HS-5 (cell line): ENCODE measurements at regions not wholly inside any gene's neighbourhood (a gene's known extent, or its start where the extent isn't known, plus 50 kb on each side); places are given as distances from the start of the nearest gene placed in this dataset.
"Not testable (repeated sequence)": the region's sequence is repeated elsewhere in the genome, so short reads cannot be mapped to it uniquely, and the experiment has no call there.

Experiments
- DNase-seq: peaks from one replicate; pipeline ENCODE4 v3.0.0-alpha.2; 2012; ENCODE audit warnings: low read depth

- no peak for DNase-seq
Measured at GRCh38 chr2:149709496-149710263, 122.1 kb upstream of the MMADHC start.

DNA sequence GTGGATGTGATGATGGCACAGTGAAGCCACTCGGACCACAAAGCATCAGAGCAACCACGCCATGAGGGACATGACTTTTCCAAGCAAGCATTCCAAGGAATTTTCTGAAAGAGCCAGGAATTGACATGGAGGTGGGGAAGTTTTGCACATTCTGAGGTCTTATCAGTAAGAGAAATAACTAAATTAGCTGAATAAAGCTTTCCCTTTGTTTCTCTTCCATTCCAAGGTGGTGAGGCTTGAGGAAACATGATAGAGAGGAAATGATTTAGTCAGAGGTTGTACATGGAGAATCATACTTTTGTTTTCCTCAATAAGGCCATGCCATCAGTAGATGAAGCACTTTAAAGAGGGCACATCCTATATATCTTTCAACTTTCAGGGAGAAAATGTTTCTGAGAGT, 115.7 kb upstream of the MMADHC start:
- peak; percentile 26 for DNase-seq

DNA sequence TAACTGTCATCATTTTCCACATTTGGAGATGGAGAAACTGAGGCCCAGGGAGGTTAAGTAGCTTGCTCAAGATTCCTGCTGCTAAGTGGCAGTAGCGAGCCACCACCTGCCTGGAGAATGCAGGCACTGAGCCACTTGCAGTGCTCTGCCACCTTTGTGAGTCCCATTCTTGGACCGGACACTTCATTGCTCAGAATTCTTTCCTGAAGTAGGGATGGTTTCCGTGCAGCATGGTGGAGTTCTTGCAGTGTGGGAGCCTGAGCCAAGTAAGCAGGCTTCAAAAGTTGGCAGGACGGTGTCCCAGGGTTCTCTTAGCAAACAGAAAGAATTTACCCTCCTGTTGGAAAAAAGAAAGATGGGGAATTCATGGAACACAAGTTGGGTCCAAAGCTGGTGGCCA, 115.0 kb upstream of the MMADHC start:
- no peak for DNase-seq

- no peak for DNase-seq
Measured at GRCh38 chr2:149701241-149701640, 113.7 kb upstream of the MMADHC start.

DNA sequence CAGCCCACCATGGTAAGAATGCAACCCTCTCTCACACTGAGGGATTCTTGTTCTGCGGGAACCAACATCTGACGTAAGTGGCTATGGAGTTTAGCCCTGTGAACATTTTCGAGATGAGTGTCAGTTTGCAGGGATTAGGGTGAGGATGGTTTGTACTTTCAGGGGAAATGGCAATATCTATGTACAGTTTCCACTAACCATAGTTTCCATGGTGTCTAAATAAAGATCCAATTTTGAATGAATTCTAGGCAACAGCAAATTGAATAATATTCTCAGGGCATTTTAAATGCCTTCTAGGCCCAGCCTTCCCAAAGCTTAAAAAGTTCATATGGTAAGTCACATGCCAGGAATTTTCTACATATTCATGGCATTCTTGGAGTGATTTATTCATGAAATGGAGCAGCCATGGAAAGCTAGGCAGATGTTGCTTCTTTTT, 105.4 kb upstream of the MMADHC start:
- no peak for DNase-seq

DNA sequence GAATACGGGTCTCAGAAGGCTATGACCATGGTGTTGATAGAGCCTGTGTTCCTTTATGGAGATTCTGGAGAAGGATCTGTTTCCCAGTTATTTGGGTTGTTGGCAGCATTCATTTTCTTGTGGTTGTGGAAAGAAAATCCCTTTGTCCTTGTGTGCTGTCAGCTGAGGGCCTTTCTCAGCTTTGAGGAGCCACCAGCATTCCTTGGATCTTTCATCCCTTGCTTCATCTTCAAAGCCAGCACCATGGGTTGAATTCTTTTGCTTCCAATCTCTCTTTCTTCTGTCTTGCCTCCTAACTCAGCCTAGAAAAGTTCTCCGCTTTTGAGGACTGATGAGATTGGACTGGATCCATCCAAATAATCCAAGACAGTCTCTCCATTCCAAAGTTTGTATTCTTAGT, 103.2 kb upstream of the MMADHC start:
- no peak for DNase-seq

DNA sequence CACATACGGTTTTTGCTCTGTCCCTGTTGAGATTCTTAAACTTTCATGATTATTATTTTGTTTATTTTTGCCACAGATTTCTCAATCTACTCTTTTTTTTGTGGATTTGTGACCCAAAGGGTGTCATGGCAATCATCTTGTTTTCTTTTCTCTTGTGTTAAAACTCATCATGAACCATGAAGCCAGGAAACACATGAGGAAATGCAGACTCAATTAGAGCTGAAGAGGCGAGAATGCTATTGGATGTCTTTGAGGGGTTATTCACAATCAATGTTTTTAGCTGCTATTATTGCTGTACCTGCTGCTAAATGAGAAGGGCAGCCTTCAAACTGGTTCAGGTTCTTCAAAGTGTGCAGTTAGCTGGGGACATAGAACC, 99.5 kb upstream of the MMADHC start:
- DNase-seq: no peak

- no peak for DNase-seq
Measured at GRCh38 chr2:149686136-149687051, 98.8 kb upstream of the MMADHC start.

DNA sequence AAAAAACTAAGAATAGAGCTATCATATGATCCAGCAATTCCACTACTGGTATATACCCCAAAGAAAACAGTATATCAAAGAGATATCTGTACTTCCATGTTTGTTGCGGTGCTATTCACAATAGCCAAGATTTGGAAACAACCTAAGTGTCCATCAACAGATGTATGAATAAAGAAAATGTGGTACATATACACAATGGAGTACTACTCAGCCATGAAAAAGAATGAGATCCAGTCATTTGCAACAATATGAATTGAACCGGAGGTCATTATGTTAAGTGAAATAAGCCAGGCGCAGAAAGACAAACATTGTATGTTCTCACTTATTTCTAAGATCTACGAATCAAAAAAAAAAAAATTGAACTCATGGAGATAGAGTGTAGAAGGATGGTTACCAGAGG, 97.8 kb upstream of the MMADHC start:
- DNase-seq: not testable (repeated sequence)

DNA sequence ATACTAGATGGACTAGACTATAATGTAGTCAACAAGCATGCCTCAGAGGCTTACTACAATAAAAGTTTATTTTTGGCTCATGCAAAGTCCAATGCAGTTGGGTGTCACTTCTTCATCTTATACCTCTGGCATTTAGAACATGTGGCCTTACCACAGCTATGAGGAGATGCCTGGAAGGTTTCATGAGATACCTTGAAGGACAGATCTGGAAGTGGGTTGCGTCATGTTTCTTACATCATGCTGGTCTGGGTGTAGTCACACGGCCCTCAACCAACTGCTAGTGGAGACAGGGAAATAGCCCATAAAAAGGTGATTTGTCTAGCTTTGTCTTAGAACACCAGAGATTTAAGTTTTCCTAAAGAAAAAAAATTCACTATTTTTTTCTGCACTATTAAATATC, 91.7 kb upstream of the MMADHC start:
- DNase-seq: peak; percentile 59

DNA sequence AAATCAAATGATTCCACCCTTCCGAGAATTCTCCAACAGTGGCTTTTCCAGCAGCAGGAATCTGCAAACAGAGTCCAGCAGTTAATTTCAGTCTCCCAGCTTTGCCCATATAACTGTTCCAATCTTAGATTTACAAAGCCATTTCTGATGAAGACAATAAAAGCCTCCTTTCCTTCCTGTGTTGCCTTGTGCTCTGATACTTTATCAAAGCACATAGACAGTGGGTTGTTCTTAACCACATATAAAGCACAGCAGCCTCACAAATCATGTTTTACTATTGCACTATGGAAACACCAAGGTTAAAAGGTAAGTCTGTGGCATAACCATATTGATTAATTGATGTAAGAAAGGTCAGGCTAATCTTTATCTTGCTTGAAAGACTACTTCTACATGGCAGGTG, 89.8 kb upstream of the MMADHC start:
- DNase-seq: no peak

- DNase-seq: no peak
Measured at GRCh38 chr2:149670086-149670485, 82.5 kb upstream of the MMADHC start.

DNA sequence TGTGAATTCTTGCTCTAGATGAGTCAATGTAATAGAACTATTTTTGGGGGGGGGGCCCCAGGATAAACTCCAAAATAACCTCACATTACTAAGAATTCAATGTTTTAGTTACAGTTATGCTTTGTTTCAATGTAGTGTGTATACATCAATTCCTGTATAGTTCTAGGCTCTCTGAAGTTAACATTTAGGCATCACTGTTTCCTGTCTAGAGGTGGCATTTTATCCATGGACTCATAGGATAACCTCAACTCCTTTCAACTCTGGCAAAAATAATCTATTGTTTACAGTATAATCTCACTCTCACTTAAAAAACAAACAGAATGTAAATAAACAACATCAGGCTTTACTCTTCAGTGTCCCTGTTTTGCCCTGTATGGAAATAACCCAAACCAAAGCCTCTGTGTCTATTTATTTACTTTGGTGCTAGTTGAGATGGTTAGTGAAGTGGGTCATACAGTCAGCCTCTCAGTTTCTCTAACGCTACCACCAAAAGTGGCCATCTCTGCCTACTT, 79.3 kb upstream of the MMADHC start:
- DNase-seq: no peak

- DNase-seq: no peak
Measured at GRCh38 chr2:149664896-149665295, 77.3 kb upstream of the MMADHC start.

DNA sequence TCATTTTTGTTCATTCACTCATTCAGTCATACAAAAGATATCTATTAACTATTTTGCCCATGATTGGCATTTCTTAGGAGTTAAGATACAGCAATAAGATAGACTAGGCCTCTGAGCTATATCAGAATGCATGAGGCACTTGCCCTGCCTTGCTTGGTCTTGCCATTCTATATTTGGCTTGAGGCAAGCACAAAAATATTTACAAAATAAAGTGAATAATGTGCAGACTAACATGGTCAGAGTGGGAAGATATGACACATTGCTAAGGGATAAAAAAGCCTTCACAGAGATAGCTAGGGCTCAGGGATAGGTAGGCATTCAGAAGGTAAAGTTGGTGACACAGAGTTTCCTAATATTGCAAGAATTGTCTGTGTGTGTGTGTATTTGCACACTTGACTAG, 75.0 kb upstream of the MMADHC start:
- no peak for DNase-seq

DNA sequence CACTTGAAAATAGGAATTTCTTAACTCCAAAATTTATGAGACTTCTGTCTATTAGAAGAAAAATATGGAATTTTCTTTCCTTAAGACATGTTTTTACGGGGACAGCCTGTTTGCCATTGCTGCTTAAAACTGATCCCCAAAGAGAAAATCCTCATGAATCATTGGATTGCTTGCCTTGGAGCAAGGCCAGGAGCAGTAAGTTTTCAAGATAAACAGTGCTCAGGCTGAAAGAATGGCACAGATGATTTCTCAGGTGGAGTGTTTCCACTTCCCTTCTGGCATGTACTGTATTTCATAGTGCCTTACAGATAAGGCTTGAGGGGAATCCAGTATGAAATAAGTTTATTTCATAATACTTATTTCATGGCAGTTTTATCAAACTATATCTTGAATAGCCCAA, 74.3 kb upstream of the MMADHC start:
- DNase-seq: no peak

GRCh38 chr2:149658553-149658952, 71.0 kb upstream of the MMADHC start:
- DNase-seq: no peak

DNA sequence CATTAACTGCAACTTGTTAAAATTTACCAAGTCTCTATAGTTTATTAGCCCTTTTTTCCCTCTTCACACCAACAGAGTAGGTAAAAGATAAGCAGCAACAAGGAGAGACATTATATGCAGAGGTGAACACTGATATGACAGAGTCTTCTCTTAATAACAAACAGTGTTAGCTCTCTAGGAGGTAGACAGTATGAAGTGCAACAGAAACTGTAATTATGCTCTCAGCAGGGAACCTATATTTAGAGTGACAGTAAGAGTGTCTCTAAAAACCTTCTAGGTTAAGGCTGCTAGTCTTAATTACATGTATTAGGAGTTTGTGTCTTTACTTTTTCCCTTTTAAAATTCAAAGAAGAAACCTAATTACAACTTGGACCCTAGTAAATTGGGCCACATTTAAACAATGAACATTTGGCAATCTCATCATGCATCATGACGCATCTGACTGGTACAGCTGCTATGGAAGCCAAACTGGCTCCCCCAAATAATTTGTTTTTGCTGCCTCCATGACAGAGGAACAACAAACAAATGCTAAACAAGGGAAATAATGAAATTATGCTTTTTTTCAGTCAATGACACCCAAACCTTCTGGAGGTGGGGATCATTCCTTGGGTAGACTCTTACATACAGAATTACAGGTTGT, 69.9 kb upstream of the MMADHC start:
- no peak for DNase-seq

- DNase-seq: no peak
Measured at GRCh38 chr2:149656996-149657395, 69.4 kb upstream of the MMADHC start.

DNA sequence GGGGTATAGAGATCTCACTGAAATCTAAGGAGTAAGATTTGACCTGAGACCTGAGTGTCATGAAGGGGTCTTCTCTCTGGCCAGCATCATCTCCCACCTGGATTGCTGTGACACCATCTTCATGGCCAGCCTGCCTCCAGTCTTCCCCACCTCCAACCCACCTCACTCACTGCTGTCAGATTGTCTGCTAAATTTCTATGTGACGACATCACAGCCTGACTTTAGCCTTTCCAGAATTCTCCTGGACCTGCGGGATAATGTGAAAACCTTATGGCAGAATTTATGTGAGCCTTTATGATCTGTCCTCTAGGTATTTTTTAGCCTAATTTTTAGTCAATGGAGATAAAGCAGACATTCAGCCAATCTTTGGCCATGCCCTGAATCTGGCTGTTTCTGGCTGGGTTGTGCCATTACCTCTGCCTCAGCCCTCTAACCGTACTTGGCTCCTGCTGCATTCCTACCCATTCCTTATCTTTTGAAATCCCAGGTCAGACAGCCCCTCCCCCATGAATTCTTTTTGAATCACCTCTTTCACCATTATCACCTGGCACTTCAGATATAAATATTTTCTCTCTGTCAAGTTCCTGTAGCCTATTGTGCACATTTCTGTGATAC, 66.4 kb upstream of the MMADHC start:
- no peak for DNase-seq

GRCh38 chr2:149652926-149653325, 65.4 kb upstream of the MMADHC start:
- no peak for DNase-seq

DNA sequence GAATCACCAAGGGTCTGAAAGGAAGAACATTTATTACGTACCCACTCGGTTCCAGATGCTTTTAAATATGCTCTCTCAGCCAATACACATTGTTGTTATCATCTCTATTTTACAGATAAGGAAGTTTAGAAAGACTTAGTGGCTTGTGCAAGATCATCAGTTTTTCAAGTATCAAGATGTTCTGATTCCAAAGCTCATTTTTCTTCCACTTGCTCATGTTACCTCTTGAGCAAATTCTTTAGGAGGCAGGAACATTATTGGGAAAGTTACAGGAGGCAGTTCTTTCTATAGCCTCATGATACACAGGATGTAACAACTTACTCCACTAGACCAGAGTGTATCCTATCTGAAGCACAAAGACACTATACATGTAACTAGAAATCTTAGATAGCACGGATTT, 65.0 kb upstream of the MMADHC start:
- DNase-seq: no peak
